Prostate gland (tissue), 2 donors: ENCODE measurements at regions not wholly inside any gene's neighbourhood (a gene's known extent, or its start where the extent isn't known, plus 50 kb on each side); places are given as distances from the start of the nearest gene placed in this dataset.

ENCODE experiments used
- POLR2A ChIP-seq: fragments of 450-650 bp; IDR thresholded peaks from one replicate; pipeline ENCODE4 v1.6.1; 2016; ENCODE audit warnings: antibody characterized with exemption, mild to moderate bottlenecking
- TF ChIP-seq, protein P1 (sequence below), 4 experiments: fragments of 200-600 bp in 2 of 4; fragments of 450-650 bp in 2 of 4; sonication (generic) in 2 of 4; IDR thresholded peaks; 1 replicate in 3 of 4; 2 replicates in 1 of 4; pipeline ENCODE4 v1.5.1; 2016 to 2019; ENCODE audit warnings: antibody characterized with exemption in 4 of 4, mild to moderate bottlenecking in 2 of 4, moderate library complexity in 2 of 4

- TF ChIP-seq, protein P1, sequence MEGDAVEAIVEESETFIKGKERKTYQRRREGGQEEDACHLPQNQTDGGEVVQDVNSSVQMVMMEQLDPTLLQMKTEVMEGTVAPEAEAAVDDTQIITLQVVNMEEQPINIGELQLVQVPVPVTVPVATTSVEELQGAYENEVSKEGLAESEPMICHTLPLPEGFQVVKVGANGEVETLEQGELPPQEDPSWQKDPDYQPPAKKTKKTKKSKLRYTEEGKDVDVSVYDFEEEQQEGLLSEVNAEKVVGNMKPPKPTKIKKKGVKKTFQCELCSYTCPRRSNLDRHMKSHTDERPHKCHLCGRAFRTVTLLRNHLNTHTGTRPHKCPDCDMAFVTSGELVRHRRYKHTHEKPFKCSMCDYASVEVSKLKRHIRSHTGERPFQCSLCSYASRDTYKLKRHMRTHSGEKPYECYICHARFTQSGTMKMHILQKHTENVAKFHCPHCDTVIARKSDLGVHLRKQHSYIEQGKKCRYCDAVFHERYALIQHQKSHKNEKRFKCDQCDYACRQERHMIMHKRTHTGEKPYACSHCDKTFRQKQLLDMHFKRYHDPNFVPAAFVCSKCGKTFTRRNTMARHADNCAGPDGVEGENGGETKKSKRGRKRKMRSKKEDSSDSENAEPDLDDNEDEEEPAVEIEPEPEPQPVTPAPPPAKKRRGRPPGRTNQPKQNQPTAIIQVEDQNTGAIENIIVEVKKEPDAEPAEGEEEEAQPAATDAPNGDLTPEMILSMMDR (IDR thresholded peaks at IDR 0.05): no peak
- TF ChIP-seq POLR2A: no peak
These were observed 776.2 kb downstream of the RNF144A start for GRCh38 chr2:7693246-7694075.
